ENCODE measurements at regions not wholly inside any gene's neighbourhood (a gene's known extent, or its start where the extent isn't known, plus 50 kb on each side); places are given as distances from the start of the nearest gene placed in this dataset.
"Not testable (repeated sequence)": the region's sequence is repeated elsewhere in the genome, so short reads cannot be mapped to it uniquely, and the experiment has no call there.

DNA sequence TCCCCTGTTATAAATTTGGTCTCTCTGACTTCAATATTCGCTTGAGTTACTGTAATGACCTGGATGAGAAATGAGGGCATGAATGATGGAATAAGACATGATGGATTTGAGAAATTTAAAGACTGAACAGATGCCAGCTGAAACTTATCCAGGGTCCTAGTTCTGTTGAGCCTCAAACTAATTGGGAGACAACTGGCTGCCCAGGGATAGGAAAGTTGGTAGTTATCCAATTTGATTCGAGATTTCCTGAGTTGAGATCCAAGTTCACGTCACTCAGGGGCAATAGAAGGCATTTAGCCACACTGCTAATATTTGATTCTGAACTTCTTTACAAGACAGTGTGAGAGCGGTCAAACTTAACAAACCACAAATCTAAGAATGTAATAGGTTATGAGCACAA, 159.0 kb upstream of the CXCL13 start:
- Mint-ChIP-seq H3K4me1 (ENCODE audit: low read depth) (no peaks in the 10 kb centered on the region), H3K9me3 (no peaks in the 10 kb centered on the region), H3K36me3 (ENCODE audit: insufficient read depth in 2 of 2) (no peaks in the 10 kb centered on the region), H3K4me3 (no peak overlapping the region), H3K27ac (no peak overlapping the region), H3K27me3 (ENCODE audit: low read depth) (peaks cover 46% of the 10 kb centered on the region)
- ATAC-seq (replicated peaks in 1 of 2) (no peak), DNase-seq (no peak)

DNA sequence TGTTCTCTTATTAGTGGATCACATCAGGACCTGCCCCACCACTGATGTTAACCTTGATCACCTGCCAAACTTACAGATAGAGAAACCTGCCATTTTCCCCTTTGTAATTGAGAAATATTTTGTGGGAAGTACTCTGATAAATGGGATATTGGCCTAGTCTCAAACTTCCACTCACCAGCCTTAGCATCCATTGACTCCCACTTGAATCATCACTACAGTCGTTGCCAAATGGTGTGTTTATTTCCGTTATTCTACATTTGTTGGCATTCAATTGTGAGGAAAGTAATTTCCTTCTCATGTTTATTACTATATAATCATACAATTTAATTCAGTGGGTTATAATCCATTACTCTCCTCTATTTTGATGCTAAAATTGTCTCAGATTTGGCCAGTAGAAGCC, 156.4 kb upstream of the CXCL13 start:
- DNase-seq (no peak), ATAC-seq (replicated peaks in 1 of 2) (no peak)
- Mint-ChIP-seq H3K27me3 (ENCODE audit: low read depth) (peaks cover 38% of the 10 kb centered on the region), H3K4me3 (no peak overlapping the region), H3K4me1 (ENCODE audit: low read depth) (no peaks in the 10 kb centered on the region), H3K36me3 (ENCODE audit: insufficient read depth in 2 of 2) (no peaks in the 10 kb centered on the region), H3K9me3 (no peaks in the 10 kb centered on the region), H3K27ac (no peak overlapping the region)

DNA sequence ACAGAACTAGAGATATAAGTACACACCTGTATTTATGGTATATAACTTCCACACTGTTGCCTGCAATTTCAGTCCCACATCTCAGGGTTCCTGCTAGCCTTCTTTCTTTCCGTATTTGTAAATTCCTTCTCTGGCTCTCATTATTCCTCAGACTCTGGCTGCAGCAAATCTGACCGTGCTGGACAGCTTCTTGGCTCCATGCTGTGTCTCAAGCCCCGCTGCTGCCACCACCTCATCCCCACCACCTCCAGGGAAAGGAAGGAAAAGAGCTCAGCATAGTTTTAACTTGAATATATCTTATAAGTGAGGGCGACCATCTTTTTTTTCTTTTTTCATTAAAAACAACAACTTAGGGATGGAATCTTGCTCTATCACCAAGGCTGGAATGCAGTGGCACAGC, 155.6 kb upstream of the CXCL13 start:
- Mint-ChIP-seq H3K27ac (no peak overlapping the region), H3K9me3 (no peaks in the 10 kb centered on the region), H3K4me1 (ENCODE audit: low read depth) (no peaks in the 10 kb centered on the region), H3K27me3 (ENCODE audit: low read depth) (peaks cover 34% of the 10 kb centered on the region), H3K36me3 (ENCODE audit: insufficient read depth in 2 of 2) (no peaks in the 10 kb centered on the region), H3K4me3 (no peak overlapping the region)
- DNase-seq (no peak), ATAC-seq (replicated peaks in 1 of 2) (no peak)

DNA sequence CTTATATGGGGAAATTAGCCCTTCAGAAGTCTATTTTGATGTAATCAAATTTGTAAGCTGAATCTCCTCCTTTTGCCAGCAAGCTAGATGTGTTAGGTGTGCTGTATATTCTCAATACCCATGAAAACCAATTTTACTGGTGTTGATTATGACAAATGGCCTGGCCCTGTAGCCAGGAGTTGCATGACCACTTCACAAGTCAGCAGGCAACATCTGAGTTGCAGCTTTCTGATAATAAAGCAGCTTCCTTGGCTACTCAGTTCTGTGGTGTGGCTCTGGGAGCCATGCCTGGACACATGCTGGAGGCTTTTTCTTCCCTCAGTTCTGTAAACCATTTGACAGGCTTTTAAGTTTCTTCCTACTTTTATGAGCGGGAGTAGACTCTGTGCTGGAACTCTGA, 154.1 kb upstream of the CXCL13 start:
- no peak overlapping the region for H3K27ac Mint-ChIP-seq
- peaks cover 22% of the 10 kb centered on the region for H3K27me3 Mint-ChIP-seq (ENCODE audit: low read depth)
- ATAC-seq (replicated peaks in 1 of 2) (no peak), DNase-seq (no peak)
- no peak overlapping the region for H3K4me3 Mint-ChIP-seq
- no peaks in the 10 kb centered on the region for H3K4me1 Mint-ChIP-seq (ENCODE audit: low read depth)
- no peaks in the 10 kb centered on the region for H3K9me3 Mint-ChIP-seq
- no peaks in the 10 kb centered on the region for H3K36me3 Mint-ChIP-seq (ENCODE audit: insufficient read depth in 2 of 2)

DNA sequence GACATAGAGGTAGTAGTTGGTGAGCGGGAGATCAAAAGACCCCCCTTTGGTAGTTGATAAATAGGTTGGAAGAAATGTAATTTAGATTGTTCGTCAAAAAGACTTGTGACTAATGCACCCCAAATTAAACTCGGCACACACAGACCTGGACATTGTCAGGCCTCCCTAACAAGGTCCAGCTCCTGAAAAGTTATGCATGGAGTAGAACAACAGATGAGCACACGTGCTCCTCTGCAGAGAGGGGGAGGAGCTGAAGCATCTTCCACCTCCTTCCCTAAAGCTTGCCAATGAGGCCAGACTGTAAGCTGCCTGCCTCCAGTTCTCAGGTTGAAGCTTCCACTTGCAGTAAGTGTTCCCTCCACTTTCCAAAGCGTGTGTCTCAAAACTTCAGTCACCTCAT, 153.5 kb upstream of the CXCL13 start:
- not testable (repeated sequence) for H3K27ac Mint-ChIP-seq

DNA sequence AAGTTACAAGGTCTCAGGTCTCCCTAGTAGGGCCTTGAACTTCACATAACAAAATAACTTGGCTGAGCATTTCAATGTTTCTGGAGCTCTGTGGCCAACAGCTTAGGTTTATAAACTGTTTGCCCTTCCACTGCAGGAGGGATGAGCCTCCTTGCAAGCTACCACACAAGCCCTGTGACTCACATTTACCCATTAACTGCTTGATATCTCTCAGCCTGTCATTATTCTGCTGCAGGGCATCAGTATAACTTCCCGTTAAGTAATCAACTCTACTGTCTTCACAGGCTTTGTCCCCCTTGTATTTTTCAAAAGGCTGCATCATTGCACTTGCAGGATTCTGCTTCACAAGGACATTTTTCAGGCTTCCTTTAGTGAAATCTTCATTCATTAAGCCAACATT, 151.7 kb upstream of the CXCL13 start:
- no peaks in the 10 kb centered on the region for H3K9me3 Mint-ChIP-seq
- no peak overlapping the region for H3K27ac Mint-ChIP-seq
- no peak for ATAC-seq (replicated peaks in 1 of 2)
- H3K27me3 Mint-ChIP-seq (ENCODE audit: low read depth), result peaks cover 6% of the 10 kb centered on the region
- H3K36me3 Mint-ChIP-seq (ENCODE audit: insufficient read depth in 2 of 2), result no peaks in the 10 kb centered on the region
- no peak for DNase-seq
- no peak overlapping the region for H3K4me3 Mint-ChIP-seq
- H3K4me1 Mint-ChIP-seq (ENCODE audit: low read depth), result no peaks in the 10 kb centered on the region

More for the DNA sequence above, 153.5 kb upstream of the CXCL13 start:
- H3K4me3 Mint-ChIP-seq; H3K36me3 Mint-ChIP-seq (ENCODE audit: insufficient read depth in 2 of 2); H3K4me1 Mint-ChIP-seq (ENCODE audit: low read depth); DNase-seq; ATAC-seq (replicated peaks in 1 of 2); H3K9me3 Mint-ChIP-seq: not testable (repeated sequence)
- H3K27me3 Mint-ChIP-seq (ENCODE audit: low read depth), result peaks cover 16% of the 10 kb centered on the region

DNA sequence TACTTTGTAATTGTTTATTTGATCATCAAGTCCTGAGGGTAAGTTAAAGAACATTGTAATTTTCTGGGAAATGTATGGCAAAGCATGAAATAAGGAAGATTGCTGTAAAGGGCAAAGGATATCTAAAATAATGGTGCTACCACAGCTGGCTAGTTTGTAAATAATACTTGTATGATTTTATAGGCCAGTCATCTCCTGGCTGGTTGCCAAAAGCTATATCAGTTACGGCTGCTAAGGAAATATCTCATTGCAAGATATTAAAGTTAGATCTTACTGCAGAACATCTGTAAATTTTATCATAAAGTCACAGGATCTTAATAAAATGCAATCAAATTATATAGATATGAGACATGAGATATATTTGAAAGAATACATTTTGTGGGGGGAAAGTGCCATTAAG, 150.8 kb upstream of the CXCL13 start:
- Mint-ChIP-seq H3K36me3 (ENCODE audit: insufficient read depth in 2 of 2) (no peaks in the 10 kb centered on the region), H3K4me3 (no peak overlapping the region), H3K27me3 (ENCODE audit: low read depth) (peaks cover 6% of the 10 kb centered on the region), H3K27ac (no peak overlapping the region), H3K4me1 (ENCODE audit: low read depth) (no peaks in the 10 kb centered on the region), H3K9me3 (no peaks in the 10 kb centered on the region)
- no peak for ATAC-seq (replicated peaks in 1 of 2)
- no peak for DNase-seq

DNA sequence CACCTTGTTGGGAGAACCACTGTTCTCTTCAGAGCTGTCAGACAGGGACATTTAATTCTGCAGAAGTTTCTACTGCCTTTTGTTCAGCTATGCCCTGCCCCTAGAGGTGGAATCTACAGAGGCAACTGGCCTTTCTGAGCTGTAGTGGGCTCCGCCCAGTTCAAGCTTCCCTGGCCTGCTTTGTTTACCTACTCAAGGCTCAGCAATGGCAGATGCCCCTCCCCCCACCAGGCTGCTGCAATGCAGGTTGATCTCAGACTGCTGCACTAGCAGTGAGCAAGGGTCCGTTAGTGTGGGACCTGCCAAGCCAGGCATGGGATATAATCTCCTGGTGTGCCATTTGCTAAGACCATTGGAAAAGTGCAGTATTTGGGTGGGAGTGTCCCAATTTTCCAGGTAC, 141.5 kb upstream of the CXCL13 start:
- H3K27ac Mint-ChIP-seq; H3K4me3 Mint-ChIP-seq; DNase-seq; H3K36me3 Mint-ChIP-seq (ENCODE audit: insufficient read depth in 2 of 2); H3K4me1 Mint-ChIP-seq (ENCODE audit: low read depth); H3K9me3 Mint-ChIP-seq; ATAC-seq (replicated peaks in 1 of 2): not testable (repeated sequence)
- H3K27me3 Mint-ChIP-seq (ENCODE audit: low read depth), result peaks cover 30% of the 10 kb centered on the region

DNA sequence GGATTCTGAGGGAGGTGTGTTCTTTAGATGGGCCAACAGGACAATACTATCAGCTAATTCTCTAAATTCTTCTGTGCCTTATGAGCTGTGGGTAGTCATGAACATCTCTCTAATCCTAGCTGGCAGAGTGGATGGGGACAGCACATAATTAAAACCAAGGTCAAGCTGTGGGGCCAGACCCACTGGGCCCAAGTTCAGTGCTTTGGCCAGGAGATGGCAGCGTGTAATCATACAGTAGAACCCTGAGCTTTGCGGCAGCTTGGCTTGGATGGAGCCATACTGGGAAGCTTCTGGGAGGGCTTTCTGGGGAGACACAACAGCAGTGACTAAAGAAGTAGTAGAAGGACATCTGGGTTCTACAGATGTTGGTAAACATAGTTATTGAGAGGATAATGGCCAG, 140.3 kb upstream of the CXCL13 start:
- DNase-seq (peak; percentile 30 to 34), ATAC-seq (replicated peaks in 1 of 2) (peak; percentile 56 to 62)
- peaks cover 0 to 6% of the 10 kb centered on the region in 2 donors for H3K36me3 Mint-ChIP-seq (ENCODE audit: insufficient read depth in 2 of 2)
- H3K27me3 Mint-ChIP-seq (ENCODE audit: low read depth), result peaks cover 34% of the 10 kb centered on the region
- H3K4me3 Mint-ChIP-seq, result no peak overlapping the region
- H3K4me1 Mint-ChIP-seq (ENCODE audit: low read depth), result no peaks in the 10 kb centered on the region
- no peak overlapping the region for H3K27ac Mint-ChIP-seq
- peaks cover 3 to 8% of the 10 kb centered on the region in 2 donors for H3K9me3 Mint-ChIP-seq

DNA sequence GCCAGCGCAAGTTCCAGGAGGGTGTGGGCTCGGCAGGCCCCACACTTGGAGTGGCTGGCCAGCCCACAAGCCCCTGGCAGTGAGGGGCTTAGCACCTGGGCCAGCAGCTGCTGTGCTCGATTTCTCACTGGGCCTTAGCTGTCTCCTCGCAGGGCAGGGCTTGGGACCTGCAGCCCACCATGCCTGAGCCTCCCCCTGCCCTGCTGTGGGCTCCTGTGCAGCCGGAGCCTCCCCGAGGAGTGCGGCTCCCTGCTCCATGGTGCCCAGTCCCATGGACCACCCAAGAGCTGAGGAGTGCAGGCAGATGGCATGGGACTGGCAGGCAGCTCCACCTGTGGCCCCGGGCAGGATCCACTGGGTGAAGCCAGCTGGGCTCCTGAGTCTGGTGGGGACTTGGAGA, 139.2 kb upstream of the CXCL13 start:
- DNase-seq (no peak), ATAC-seq (replicated peaks in 1 of 2) (no peak)
- no peak overlapping the region for H3K27ac Mint-ChIP-seq
- H3K4me1 Mint-ChIP-seq (ENCODE audit: low read depth), result no peaks in the 10 kb centered on the region
- H3K9me3 Mint-ChIP-seq, result peaks cover 3 to 7% of the 10 kb centered on the region in 2 donors
- H3K4me3 Mint-ChIP-seq, result no peak overlapping the region
- H3K36me3 Mint-ChIP-seq (ENCODE audit: insufficient read depth in 2 of 2), result peaks cover 0 to 3% of the 10 kb centered on the region in 2 donors
- H3K27me3 Mint-ChIP-seq (ENCODE audit: low read depth), result peaks cover 36% of the 10 kb centered on the region

DNA sequence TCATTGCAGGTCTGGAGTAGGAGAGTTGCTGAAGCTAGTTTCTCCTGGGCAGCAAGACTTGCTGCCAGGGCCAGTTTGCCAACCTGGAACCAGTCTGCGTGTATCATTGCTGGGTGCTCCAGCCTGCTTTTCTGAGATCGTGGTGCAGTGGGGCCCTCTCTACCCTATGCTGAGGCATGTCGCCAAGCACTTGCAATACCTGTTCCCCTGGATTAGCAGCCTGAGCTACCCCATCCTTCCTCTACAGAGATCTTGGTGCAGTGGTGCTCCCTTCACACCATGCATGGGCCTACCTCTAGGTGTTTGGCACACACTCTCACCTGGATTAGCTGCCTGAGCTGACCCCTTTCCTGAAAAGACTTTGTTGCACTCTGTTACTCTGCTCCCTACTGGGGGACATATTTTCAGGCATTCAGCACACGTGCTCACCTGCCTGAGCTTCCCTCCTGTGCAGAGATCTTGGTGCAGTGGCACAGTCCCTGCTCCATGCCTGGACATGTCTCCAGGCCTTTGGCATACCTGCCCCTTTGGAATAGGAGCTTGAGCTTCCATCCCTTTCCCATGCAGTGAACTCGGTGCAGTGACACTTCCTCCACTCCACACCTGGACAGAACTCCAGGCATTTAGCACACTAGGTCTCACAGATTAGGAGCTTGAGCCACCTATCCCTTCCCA, 133.7 kb upstream of the CXCL13 start:
- Mint-ChIP-seq H3K36me3 (ENCODE audit: insufficient read depth in 2 of 2) (peaks cover 3% of the 10 kb centered on the region in 2 donors), H3K9me3 (peaks cover 0 to 3% of the 10 kb centered on the region in 2 donors), H3K4me3 (no peak overlapping the region), H3K4me1 (ENCODE audit: low read depth) (peaks cover 6% of the 10 kb centered on the region), H3K27me3 (ENCODE audit: low read depth) (peaks cover 62% of the 10 kb centered on the region), H3K27ac (no peak overlapping the region)
- no peak for ATAC-seq (replicated peaks in 1 of 2)
- no peak for DNase-seq

DNA sequence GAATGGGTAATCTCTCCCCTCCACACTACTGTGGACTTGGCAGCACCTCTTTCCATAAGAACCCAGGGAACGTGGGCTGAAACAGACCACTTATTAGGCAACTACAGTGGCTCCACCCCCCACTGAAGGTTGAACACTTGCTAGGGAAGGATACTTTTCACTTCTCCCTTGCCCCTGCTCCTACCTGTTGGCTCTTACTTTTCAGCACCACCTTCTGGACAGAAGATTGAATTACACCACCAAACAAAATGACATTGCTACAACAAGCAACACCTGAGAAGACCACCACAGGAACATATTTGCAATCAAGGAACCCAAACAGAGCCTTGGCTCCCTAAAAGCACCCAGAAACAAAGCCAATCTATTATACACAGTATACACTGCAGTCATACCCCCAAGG, 132.1 kb upstream of the CXCL13 start:
- H3K9me3 Mint-ChIP-seq, result peaks cover 0 to 2% of the 10 kb centered on the region in 2 donors
- no peak overlapping the region for H3K4me3 Mint-ChIP-seq
- H3K27me3 Mint-ChIP-seq (ENCODE audit: low read depth), result peaks cover 71% of the 10 kb centered on the region
- no peak overlapping the region for H3K27ac Mint-ChIP-seq
- peaks cover 6% of the 10 kb centered on the region for H3K4me1 Mint-ChIP-seq (ENCODE audit: low read depth)
- ATAC-seq (replicated peaks in 1 of 2) (no peak), DNase-seq (peak in 1 of 2 donors; percentile 11)
- peaks cover 2 to 3% of the 10 kb centered on the region in 2 donors for H3K36me3 Mint-ChIP-seq (ENCODE audit: insufficient read depth in 2 of 2)

DNA sequence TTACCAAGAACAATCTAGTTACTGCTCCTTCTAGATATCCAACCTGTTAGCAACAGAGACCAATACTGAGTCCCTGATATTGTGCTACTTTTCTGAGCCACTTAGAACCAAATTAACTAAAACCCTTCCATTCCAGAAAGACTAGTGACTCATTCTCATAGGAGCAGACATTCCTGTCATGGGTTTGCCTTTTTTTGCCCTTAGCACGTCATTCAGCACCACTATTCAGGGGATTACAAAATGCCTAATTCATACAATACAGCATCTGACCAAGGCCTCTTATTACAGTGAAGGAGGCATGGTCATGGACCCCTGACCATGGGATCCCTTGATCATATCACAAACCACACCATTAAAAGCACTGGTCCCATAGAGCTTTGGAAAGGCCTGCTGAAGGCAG, 123.8 kb upstream of the CXCL13 start:
- Mint-ChIP-seq H3K4me1 (ENCODE audit: low read depth) (no peaks in the 10 kb centered on the region), H3K36me3 (ENCODE audit: insufficient read depth in 2 of 2) (no peaks in the 10 kb centered on the region), H3K27ac (no peak overlapping the region), H3K27me3 (ENCODE audit: low read depth) (peaks cover 43% of the 10 kb centered on the region), H3K4me3 (no peak overlapping the region), H3K9me3 (peaks cover 0 to 5% of the 10 kb centered on the region in 2 donors)
- DNase-seq, result no peak
- no peak for ATAC-seq (replicated peaks in 1 of 2)

DNA sequence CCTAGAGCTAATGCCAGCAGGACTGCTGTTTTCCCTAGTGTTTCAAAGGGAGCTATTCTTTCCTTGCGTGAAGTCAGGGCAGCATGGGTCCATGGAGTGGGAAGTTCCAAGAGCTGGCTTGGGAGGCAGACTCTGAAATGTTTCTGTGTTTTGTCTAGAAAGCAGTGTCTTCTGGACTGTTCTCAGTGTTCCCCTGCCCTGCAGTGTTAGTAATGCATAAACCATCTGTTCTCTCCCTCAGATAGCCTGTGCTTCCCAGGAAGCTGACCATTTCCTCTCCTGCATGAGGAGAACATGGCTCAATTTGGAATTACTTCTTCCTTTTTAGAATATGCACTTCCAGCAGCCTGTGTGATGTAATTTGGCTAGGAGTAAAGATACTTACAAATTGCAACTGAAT, 116.7 kb upstream of the CXCL13 start:
- Mint-ChIP-seq H3K27me3 (ENCODE audit: low read depth) (peaks cover 71% of the 10 kb centered on the region), H3K27ac (no peak overlapping the region), H3K36me3 (ENCODE audit: insufficient read depth in 2 of 2) (no peaks in the 10 kb centered on the region), H3K9me3 (peaks cover 0 to 3% of the 10 kb centered on the region in 2 donors), H3K4me3 (no peak overlapping the region), H3K4me1 (ENCODE audit: low read depth) (no peaks in the 10 kb centered on the region)
- DNase-seq (no peak), ATAC-seq (replicated peaks in 1 of 2) (no peak)

Data from activated T-cell treated with anti-CD3 and anti-CD28 coated beads, Interleukin-2, amount 50 U/mL, for 72 hours (primary cell).